KMS-11 (cell line): ENCODE measurements at regions not wholly inside any gene's neighbourhood (a gene's known extent, or its start where the extent isn't known, plus 50 kb on each side); places are given as distances from the start of the nearest gene placed in this dataset.

Experiments
- H2AFZ ChIP-seq: fragments of 200-600 bp; sonication (generic); 2 replicates; pipeline ENCODE4 v1.6.1; 2016; ENCODE audit warnings: antibody characterized with exemption, mixed run types, low read depth
- H3K27ac ChIP-seq: fragments of 200-600 bp; sonication (generic); 2 replicates; pipeline ENCODE4 v1.6.1; 2016; ENCODE audit warnings: mild to moderate bottlenecking, mixed run types
- H3K27me3 ChIP-seq: fragments of 200-600 bp; sonication (generic); 2 replicates; pipeline ENCODE4 v1.6.1; 2017; ENCODE audit warnings: mild to moderate bottlenecking, low read depth, mixed run types, moderate library complexity; ENCODE audit not compliant: insufficient read depth
- H3K36me3 ChIP-seq: fragments of 200-600 bp; sonication (generic); 2 replicates; pipeline ENCODE4 v1.6.1; 2017; ENCODE audit warnings: mild to moderate bottlenecking, mixed run types; ENCODE audit not compliant: insufficient read depth
- H3K4me1 ChIP-seq: fragments of 200-600 bp; sonication (generic); 2 replicates; pipeline ENCODE4 v1.6.1; 2016; ENCODE audit warnings: mild to moderate bottlenecking, low read depth, mixed run types; ENCODE audit not compliant: poor library complexity, severe bottlenecking
- H3K4me2 ChIP-seq: fragments of 200-600 bp; sonication (generic); 2 replicates; pipeline ENCODE4 v1.7.0; 2016; ENCODE audit warnings: mild to moderate bottlenecking, mixed run types
- H3K4me3 ChIP-seq: fragments of 200-600 bp; sonication (generic); IDR thresholded peaks from 2 replicates; pipeline ENCODE4 v1.6.1; 2017; ENCODE audit warnings: low read depth, low read length, mixed read lengths; ENCODE audit not compliant: insufficient read depth
- H3K79me2 ChIP-seq: fragments of 200-600 bp; sonication (generic); 2 replicates; pipeline ENCODE4 v1.6.1; 2016; ENCODE audit warnings: low read depth, mixed run types; ENCODE audit not compliant: insufficient read depth
- H3K9ac ChIP-seq: fragments of 200-600 bp; sonication (generic); 2 replicates; pipeline ENCODE4 v1.6.1; 2016; ENCODE audit warnings: mild to moderate bottlenecking, mixed run types
- H4K20me1 ChIP-seq: fragments of 200-600 bp; sonication (generic); 2 replicates; pipeline ENCODE4 v1.6.1; 2016; ENCODE audit warnings: mild to moderate bottlenecking, mixed run types; ENCODE audit not compliant: insufficient read depth
- TF ChIP-seq, protein P1 (sequence below): fragments of 200-600 bp; sonication (generic); conservative IDR thresholded peaks from 2 replicates; pipeline ENCODE4 v1.6.1; 2017; ENCODE audit warnings: low read depth, mild to moderate bottlenecking, antibody characterized with exemption, low read length, moderate library complexity, mixed read lengths

DNA sequence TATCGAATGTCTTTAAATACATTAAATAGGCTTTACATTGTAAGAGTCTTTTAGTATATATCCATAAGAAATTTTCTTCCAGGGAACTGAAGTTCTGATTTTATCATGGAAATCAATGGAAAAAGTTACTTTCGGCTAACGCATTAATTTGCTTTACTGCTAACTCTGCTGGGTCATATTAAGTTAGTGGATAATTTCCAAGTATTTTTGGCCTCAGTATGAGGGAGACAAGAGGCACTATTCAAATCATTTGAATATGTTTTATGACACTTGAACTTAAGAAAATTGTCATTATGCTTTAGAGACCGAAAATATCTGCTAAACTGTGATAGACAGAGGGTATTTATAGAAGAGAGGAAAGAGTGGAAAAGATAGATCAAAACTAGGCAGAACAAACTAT, 237.5 kb downstream of the PCDH7 start:
- H4K20me1 ChIP-seq = no peaks in the 10 kb centered on the region
- no peak overlapping the region for H2AFZ ChIP-seq
- H3K4me1 ChIP-seq = no peaks in the 10 kb centered on the region
- no peak overlapping the region for H3K4me2 ChIP-seq
- no peak overlapping the region for H3K27ac ChIP-seq
- no peaks in the 10 kb centered on the region for H3K27me3 ChIP-seq
- no peaks in the 10 kb centered on the region for H3K36me3 ChIP-seq
- H3K79me2 ChIP-seq = no peaks in the 10 kb centered on the region
- no peak overlapping the region for H3K9ac ChIP-seq
- TF ChIP-seq, protein P1, sequence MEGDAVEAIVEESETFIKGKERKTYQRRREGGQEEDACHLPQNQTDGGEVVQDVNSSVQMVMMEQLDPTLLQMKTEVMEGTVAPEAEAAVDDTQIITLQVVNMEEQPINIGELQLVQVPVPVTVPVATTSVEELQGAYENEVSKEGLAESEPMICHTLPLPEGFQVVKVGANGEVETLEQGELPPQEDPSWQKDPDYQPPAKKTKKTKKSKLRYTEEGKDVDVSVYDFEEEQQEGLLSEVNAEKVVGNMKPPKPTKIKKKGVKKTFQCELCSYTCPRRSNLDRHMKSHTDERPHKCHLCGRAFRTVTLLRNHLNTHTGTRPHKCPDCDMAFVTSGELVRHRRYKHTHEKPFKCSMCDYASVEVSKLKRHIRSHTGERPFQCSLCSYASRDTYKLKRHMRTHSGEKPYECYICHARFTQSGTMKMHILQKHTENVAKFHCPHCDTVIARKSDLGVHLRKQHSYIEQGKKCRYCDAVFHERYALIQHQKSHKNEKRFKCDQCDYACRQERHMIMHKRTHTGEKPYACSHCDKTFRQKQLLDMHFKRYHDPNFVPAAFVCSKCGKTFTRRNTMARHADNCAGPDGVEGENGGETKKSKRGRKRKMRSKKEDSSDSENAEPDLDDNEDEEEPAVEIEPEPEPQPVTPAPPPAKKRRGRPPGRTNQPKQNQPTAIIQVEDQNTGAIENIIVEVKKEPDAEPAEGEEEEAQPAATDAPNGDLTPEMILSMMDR = no peak
- H3K4me3 ChIP-seq = no peak overlapping the region

DNA sequence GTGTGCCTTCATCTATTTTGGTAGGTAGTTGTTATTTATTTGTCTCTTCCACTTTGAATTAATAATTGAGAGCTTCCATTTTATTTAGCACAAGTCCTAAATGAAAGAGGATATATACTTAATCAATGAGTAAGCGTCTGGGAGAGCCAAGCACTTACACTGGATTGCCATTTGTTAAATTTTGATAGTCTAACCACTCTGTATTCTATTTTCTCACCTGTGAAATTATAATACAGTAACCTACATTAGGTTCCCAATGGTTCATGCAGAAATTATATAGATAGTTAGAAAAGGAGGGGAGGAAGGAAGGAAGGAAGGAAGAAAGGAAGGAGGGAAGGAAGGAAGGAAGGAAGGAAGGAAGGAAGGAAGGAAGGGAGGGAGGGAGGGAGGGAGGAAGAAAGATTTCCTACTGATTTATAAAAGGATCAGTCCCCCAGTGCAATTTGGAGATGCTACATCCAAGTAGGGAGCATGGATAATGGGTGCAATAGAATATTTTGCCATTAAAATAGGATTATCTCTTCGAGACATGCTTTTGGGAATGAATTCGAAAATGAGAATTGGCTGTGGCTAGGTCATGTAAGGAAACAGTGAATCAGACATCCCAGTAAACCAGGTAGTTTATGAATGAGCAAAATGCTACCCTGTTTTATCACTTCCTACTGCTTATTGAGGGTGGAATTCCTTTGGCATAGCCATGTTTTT, 239.8 kb downstream of the PCDH7 start:
- H3K27me3 ChIP-seq = no peaks in the 10 kb centered on the region
- H3K4me1 ChIP-seq = no peaks in the 10 kb centered on the region
- TF ChIP-seq, protein P1 = no peak
- no peak overlapping the region for H3K4me3 ChIP-seq
- H3K27ac ChIP-seq = no peak overlapping the region
- H3K79me2 ChIP-seq = no peaks in the 10 kb centered on the region
- H3K36me3 ChIP-seq = no peaks in the 10 kb centered on the region
- no peak overlapping the region for H2AFZ ChIP-seq
- no peak overlapping the region for H3K9ac ChIP-seq
- H3K4me2 ChIP-seq = no peak overlapping the region
- H4K20me1 ChIP-seq = no peaks in the 10 kb centered on the region

DNA sequence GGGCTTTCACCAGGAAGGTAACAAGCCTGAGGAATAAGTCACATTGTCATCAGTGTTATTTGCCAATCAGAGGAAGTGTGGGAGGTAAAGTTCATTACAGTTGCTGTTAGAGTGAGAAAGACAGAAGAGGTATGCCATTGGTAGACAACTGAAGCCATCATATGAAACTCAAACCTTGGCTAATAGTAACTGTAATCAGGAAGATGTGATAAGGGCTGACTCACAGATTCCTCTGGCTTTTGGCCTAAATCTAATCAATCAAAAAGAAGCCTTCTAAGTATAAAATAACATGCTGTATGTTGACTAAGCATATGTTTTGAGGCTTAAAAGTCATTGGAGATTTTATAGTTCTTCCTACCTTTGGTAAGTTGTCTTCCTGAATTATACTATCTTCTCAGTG, 242.8 kb downstream of the PCDH7 start:
- Histone ChIP-seq H3K27me3 (no peaks in the 10 kb centered on the region), H4K20me1 (no peaks in the 10 kb centered on the region), H3K4me1 (no peaks in the 10 kb centered on the region), H3K27ac (no peak overlapping the region), H3K4me3 (no peak overlapping the region), H2AFZ (no peak overlapping the region), H3K9ac (no peak overlapping the region), H3K36me3 (no peaks in the 10 kb centered on the region), H3K79me2 (no peaks in the 10 kb centered on the region), H3K4me2 (no peak overlapping the region)
- TF ChIP-seq, protein P1 = no peak

DNA sequence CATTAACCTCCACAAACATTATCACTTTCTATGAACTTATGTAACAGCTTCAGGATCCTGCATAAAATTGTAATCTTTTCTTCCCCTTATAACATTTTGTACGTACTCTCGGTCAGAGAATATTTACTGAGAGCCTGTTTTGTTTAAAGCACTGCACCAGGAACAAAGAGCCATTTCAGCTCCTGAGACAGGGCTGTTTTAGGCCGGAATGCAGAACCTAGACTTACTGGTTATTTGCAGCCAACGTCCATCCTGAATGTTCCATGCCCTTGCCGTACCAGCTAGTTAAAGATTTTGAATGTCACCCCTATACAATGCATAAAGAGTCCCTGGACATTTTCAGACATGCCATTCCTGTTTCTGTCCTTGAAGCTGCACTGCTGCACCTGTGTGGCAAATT, 248.8 kb downstream of the PCDH7 start:
- Histone ChIP-seq H3K4me2 (no peak overlapping the region), H3K27me3 (no peaks in the 10 kb centered on the region), H3K36me3 (no peaks in the 10 kb centered on the region), H3K4me1 (no peaks in the 10 kb centered on the region), H4K20me1 (no peaks in the 10 kb centered on the region), H3K9ac (no peak overlapping the region), H3K27ac (no peak overlapping the region), H2AFZ (no peak overlapping the region), H3K4me3 (no peak overlapping the region), H3K79me2 (no peaks in the 10 kb centered on the region)
- TF ChIP-seq, protein P1 = no peak
